Occipital lobe (tissue), 1 donor: ENCODE measurements at regions not wholly inside any gene's neighbourhood (a gene's known extent, or its start where the extent isn't known, plus 50 kb on each side); places are given as distances from the start of the nearest gene placed in this dataset.
"Not testable (repeated sequence)": the region's sequence is repeated elsewhere in the genome, so short reads cannot be mapped to it uniquely, and the experiment has no call there.

Experiments used
- DNase-seq: peaks from one replicate; lab custom pipeline; 2025; lab: John Stamatoyannopoulos, UW

GRCh38 chr6:96276305-96276704 is 245.3 kb upstream of the UFL1 start:
- DNase-seq: no peak

- no peak for DNase-seq
Measured at GRCh38 chr6:96276856-96277255, 244.8 kb upstream of the UFL1 start.

DNA sequence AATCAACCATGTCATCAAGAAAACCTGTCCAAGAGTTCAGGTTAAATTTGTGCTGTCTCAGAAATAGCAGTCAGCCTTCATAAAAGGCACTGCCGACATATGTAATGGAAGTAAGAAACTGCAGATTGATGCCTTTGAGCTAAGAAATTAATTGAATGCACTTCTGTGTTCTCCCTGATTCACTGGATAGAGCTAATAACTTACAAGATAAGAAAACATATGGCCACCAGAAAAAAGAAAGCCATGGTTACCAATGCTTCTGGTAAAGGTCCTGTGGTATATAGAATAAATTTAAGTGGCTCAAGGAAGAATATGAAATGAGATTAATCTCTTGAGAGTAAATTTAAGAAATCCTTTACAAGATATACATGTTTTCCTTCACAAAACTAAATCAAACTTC is 242.5 kb upstream of the UFL1 start:
- DNase-seq: no peak

DNA sequence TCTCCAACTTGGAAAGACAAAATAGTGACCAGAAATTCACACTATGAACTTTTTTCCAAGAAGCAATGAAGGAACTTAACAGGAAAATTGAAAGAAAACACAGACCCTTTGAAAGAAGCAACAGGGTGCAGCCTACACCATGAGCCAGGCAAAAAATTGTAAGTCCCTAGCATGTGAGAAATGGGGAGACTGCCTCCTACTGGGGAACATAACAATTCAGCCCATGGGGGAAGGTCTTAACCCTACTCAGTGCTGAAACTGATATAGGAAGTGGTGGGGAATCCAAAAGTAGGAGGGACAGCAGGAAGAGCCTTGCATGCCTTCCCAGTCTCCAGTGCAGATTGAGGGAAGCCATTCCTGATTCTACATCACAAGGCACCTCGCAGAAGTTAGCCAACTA is 235.1 kb upstream of the UFL1 start:
- no peak for DNase-seq

GRCh38 chr6:96299525-96299924 is 222.1 kb upstream of the UFL1 start:
- no peak for DNase-seq

- no peak for DNase-seq
Measured at GRCh38 chr6:96301023-96301422, 220.6 kb upstream of the UFL1 start.

- no peak for DNase-seq
Measured at GRCh38 chr6:96301781-96302180, 219.8 kb upstream of the UFL1 start.

DNA sequence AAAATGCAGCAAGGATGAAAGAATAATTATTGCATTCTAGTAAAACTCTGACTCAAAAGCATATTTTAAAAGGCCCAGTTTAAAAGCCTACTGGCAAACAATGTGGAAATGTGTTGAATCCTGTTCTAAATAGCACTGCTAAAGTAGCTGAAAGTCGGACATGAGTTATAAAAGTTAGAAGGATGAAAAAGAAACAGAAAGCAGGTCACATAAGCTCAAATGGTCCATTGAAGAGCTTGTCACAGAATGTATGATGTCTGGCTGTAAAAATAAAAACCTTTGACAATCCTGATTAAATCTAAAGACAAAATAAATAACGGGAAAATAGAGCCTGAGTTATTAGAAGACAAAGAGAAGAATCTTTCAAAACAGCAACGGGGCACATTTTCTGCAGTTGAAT is 218.6 kb upstream of the UFL1 start:
- no peak for DNase-seq

DNA sequence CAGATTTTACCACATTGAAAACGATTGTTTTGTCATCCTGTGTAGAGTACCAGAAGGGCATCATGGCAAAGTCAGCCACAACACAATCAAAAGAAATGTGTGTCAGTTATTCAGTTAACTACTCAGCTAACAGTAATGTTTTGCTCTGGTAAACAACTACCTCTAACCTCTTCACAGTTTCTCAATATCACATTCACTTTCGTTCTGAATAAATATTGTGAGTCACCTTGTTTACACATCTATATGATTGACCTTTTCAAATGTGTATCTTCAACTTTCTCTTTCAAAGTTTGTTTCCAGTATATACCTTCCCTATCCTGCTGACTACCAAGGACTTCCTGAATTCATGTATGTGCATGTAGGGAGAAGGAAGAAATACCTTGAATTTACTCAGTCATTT is 216.6 kb upstream of the UFL1 start:
- no peak for DNase-seq

GRCh38 chr6:96330884-96331283 is 190.7 kb upstream of the UFL1 start:
- DNase-seq: no peak

- DNase-seq: no peak
Measured at GRCh38 chr6:96340164-96340563, 181.4 kb upstream of the UFL1 start.

GRCh38 chr6:96345501-96345900 is 176.1 kb upstream of the UFL1 start:
- no peak for DNase-seq

DNA sequence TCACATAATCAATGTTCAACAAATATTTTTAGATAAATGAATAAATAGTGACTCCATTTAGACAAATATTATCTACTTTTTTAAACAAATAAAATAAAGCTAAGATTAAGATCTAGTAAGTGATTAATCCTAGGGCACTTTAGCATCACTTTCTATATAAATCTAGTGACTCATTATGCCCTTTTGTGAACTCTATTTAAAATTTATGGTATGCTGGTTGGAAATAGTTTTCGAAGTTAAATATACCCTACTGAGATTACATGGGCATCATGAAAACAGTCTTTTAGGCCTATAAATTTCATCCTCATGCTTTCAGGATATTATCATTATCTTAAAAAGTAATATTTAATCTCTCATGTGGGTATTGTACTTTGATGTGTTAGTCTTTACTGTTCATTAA is 140.4 kb upstream of the UFL1 start:
- DNase-seq: no peak

GRCh38 chr6:96391776-96392360 is 129.7 kb upstream of the UFL1 start:
- DNase-seq: peak; percentile 52

- DNase-seq: no peak
Measured at GRCh38 chr6:96394727-96395126, 126.9 kb upstream of the UFL1 start.

DNA sequence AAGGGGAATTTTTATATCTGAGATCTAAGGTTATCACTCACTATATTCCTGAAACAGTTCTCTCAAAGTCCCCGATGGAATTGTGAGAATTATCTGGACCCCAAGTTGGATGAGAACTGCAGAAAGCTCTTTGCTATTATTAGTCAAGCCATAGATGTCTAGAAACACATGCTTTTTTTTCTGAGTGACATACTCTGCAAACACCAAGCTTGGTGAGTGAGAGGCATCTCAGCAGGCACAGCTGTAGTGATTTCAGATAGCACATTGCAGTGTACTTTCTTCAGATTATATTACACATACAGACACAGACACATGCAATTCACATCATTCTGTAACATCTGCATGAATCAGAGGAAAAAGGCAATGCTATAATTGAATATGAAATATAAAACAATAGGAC is 111.1 kb upstream of the UFL1 start:
- DNase-seq: no peak

- no peak for DNase-seq
Measured at GRCh38 chr6:96420294-96420693, 101.3 kb upstream of the UFL1 start.

DNA sequence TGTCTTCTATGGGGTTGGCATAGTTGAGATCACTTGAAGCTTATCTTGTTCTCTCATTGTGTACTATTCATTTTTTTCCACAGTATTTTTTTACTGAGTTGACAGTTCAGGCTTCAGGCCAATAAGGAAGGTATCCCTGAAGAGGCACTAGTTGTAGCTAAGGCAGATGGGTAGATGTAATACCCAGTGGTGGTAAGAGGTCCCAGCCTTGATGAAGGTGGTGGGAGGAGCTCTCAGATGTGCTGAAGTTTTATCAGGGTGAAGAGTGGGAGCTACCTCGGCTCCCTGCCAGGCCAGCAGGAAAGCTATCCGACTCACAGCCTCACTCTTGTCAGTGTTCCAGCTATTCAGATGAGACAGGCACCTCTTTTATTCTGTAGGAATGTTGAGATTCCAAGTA is 87.7 kb upstream of the UFL1 start:
- DNase-seq: no peak

DNA sequence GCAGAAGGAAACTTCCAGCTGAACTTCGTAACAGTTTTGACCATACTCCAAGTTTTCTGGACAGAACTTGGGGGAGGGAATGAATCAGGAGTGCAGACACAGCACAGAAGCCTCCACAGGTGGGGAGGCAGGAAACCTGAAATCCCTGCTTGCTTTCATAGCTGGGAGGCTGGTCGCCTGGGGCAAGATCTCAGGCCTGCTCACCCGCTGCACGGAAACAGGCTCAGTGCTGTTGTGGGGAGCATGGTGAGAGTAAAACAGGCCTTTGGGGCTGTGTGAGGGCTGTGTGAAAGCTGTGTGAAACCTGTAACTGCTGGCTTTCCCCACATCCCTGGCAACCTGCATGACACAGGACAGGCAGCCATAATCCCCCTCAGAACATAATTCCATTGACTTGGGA is 85.2 kb upstream of the UFL1 start:
- DNase-seq: no peak

DNA sequence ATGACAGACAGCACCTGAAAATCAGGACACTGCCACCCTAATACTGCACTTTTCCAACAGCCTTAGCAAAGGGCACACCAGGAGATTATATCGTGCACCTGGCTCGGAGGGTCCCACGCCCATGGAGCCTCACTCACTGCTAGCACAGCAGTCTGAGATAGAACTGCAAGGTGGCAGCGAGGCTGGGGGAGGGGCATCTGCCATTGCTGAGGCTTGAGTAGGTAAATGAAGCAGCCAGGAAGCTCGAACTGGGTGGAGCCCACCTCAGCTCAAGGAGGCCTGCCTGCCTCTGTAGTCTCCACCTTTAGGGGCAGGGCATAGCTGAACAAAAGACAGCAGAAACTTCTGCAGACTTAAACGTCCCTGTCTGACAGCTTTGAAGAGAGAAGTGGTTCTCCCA is 84.4 kb upstream of the UFL1 start:
- not testable (repeated sequence) for DNase-seq

DNA sequence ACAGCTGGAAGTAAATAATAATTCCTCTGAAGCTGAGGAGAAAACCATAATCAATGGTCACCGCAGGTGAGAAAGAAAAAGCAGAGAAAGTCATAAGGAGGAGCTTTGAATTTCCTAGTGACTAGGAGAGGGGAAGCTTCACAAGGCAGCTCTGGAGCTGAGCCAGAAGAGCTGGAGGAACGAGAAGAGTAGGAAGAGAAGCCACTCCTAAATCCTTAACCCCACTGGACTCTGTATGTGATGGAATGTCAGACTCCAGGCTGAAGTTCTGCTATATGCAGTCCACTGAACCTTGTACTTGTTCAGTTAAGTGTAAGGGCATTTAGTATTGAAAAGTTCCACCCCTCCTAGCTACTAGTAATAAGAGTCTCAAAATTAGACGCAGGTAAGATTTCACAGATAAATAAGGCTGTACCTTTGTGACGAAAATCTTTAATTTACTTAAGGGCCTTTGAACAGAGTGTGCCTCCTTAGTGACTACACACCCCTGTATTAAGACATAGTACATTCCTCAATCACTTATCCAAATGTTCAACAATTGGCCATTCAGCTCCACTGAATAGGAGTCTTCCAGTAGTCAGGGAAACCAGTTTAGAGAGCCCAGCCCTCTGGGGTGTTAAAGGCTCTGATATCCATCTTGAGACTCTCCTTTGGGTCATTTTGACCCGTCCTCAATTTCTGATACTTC is 71.4 kb upstream of the UFL1 start:
- no peak for DNase-seq

DNA sequence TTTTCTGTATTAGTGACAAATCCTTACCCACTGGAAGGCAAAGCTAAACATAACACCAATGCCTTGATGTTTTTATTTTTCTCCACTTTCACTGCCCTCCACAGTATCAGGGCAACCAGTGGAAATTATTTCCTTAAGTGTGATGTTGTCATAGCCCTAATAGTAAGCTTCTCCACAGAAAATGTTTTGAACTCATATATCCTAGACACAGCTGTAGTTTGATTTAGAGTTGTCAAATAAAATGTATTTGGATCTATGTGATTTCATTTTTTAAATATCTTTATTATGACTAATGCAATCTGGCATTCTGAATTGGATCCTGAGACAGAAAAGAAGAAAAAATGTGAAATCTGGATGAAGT is 70.9 kb upstream of the UFL1 start:
- no peak for DNase-seq

DNA sequence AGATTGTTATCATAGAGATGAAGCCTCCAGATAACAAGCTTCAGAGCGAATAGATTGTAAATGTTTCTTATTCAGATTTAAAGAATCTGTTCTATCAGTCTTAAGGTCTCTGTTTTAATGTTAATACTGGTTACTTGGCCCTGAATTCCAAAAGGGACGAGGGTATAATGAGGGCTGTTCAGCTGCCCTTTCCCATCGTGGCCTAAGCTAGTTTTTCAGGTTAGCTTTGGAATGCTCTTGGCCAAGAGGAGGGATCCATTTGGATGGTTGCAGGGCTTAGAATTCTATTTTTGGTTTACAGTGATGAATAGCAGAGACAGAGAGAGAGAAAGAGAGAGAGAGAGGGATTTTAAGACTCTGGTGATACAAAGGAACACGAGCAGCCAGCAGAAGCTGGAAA is 62.8 kb upstream of the UFL1 start:
- DNase-seq: no peak
